ENCODE measurements at regions not wholly inside any gene's neighbourhood (a gene's known extent, or its start where the extent isn't known, plus 50 kb on each side); places are given as distances from the start of the nearest gene placed in this dataset.
"Not testable (repeated sequence)": the region's sequence is repeated elsewhere in the genome, so short reads cannot be mapped to it uniquely, and the experiment has no call there.

DNA sequence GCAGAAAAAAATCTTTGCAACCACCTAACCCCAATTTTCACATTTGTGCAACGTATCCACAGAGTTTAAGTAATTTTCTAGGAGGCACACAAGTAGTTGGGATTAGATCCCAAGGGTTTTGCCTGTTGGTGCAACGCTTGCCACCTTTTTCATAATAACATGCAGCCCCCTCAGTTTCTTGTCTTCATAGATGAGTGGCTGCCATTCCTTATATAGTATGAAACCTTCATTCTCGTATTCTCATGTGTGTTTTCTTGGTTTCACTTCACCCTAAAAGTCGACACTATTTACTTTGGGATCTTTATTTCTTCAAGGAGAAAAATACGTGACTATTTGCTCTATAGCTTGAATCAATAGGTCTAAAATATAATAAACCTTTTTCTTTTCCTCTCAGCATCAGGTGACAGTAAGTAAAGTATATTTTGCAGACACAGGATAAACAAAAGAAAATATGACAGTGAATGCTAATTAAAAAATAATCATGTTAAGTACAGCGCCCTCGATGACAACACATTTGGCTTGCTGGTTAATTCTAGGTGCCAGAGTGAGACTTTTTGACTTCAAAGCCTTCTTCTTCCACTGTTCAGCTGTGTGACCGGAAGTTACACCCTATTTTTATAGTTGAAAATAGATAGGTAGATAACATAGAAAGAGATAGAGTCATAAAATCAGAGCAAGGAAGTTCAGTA, 342.8 kb upstream of the CCNG1 start:
- Mint-ChIP-seq H3K4me3 (no peak overlapping the region), H3K27me3 (no peaks in the 10 kb centered on the region), H3K9me3 (peaks cover 0 to 5% of the 10 kb centered on the region in 2 donors), H3K27ac (no peak overlapping the region), H3K4me1 (no peaks in the 10 kb centered on the region)
- no peak for DNase-seq
- no peak for ATAC-seq

DNA sequence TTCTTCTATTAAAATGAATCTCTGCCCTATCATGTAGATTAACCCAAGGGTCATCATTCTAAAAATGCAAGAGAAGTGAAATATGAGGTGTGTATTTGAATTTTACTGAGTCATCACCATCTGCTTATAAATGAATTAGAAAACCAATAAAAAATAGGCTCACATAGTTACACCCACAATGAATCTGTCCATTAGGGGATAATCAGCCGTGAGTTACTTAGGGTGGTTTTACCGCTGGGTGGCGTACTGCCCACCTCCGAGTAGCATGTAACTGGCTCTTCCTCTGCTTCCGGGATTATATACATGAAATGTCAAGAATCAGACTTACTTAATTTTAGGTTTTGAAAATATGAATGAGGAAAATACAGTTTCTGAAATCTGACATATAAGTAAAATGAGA, 332.9 kb upstream of the CCNG1 start:
- no peak overlapping the region for H3K27ac Mint-ChIP-seq
- ATAC-seq = no peak
- no peak overlapping the region for H3K4me3 Mint-ChIP-seq
- H3K27me3 Mint-ChIP-seq = no peaks in the 10 kb centered on the region
- no peak for DNase-seq
- H3K4me1 Mint-ChIP-seq = no peaks in the 10 kb centered on the region
- peaks cover 13% of the 10 kb centered on the region in 2 donors for H3K9me3 Mint-ChIP-seq

DNA sequence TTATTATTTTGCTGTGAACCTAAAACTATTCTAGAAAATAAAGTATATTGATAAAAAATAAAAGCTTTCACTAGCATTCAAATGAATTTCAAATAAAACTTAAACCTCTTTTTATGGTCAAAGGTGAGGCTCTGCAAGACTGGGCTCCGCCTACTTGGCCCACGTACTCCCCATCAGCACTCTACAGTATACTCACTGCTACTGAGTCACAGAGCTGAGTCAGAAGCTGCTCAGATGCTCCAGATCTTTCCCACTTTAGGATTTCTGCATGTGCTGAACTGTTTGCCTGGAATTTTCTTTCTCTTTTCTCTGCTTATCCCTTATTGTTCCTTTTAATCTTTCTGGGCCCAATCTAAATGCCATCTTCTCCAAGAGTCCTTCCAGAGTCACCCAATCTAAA, 331.9 kb upstream of the CCNG1 start:
- H3K27ac Mint-ChIP-seq = no peak overlapping the region
- H3K4me3 Mint-ChIP-seq = no peak overlapping the region
- H3K27me3 Mint-ChIP-seq = no peaks in the 10 kb centered on the region
- peaks cover 11 to 13% of the 10 kb centered on the region in 2 donors for H3K9me3 Mint-ChIP-seq
- H3K4me1 Mint-ChIP-seq = no peaks in the 10 kb centered on the region
- ATAC-seq = no peak
- no peak for DNase-seq

DNA sequence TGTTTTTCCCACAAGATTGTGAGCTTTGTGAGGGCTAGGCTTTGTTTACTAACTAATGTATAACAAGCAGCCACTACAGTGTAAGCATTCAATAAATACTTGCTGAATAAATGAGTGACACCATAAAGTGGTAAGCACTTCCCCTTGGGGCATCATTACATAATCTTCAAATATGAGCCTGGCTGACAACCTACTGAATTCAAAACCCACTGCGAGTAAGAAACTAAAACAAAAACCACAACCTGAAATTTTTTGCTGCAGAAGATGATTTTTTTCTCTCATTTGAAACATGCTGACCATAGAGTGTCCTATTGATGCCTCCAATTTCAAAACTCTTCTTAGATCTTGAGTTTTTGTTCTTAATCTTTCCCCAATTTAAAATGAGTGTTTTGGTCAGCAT, 331.3 kb upstream of the CCNG1 start:
- DNase-seq (no peak), ATAC-seq (no peak)
- Mint-ChIP-seq H3K27me3 (no peaks in the 10 kb centered on the region), H3K27ac (no peak overlapping the region), H3K4me1 (no peaks in the 10 kb centered on the region), H3K9me3 (peaks cover 7 to 9% of the 10 kb centered on the region in 2 donors), H3K4me3 (no peak overlapping the region)

DNA sequence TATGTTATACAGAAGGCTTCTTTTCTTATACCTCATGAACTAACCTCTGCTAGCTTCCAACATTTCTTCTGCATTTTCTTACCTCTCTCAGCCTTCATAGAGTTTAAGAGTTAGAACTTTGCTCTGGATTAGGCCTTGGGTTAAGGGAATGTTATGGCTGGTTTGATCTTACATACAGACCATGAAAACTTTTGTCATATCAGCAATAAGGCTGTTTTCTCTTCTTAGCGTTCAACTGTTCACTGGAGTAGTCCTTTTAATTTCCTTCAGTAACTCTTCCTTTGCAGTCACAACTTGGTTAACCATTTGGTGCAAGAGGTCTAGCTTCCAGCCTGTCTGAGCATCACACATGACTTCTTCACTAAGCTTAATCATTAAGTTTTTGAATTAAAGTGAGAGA, 329.0 kb upstream of the CCNG1 start:
- H3K9me3 Mint-ChIP-seq = peaks cover 9 to 14% of the 10 kb centered on the region in 2 donors
- H3K27ac Mint-ChIP-seq = no peak overlapping the region
- DNase-seq (no peak), ATAC-seq (no peak)
- H3K4me1 Mint-ChIP-seq = no peaks in the 10 kb centered on the region
- no peaks in the 10 kb centered on the region for H3K27me3 Mint-ChIP-seq
- H3K4me3 Mint-ChIP-seq = no peak overlapping the region

DNA sequence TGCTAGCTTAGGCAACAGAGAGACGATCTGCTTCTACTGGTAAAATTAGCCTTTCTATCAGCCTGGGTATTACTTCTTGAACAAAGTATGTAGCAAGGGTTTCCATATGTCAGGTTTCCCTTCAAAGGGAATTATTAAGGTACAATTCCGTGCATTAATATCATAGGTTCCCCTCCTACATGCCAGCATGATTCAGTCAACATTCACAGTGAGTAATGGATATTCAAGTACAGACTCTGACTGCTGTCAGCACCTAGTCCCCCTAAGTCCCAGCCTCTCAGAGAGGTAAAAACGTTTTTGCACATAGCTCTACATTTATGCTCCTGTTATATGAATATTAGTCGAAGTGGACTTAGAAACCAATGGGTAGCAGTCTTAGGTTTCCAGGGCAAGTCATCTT, 322.4 kb upstream of the CCNG1 start:
- H3K9me3 Mint-ChIP-seq = peaks cover 13 to 18% of the 10 kb centered on the region in 2 donors
- H3K27ac Mint-ChIP-seq = no peak overlapping the region
- H3K27me3 Mint-ChIP-seq = no peaks in the 10 kb centered on the region
- ATAC-seq (no peak), DNase-seq (no peak)
- H3K4me1 Mint-ChIP-seq = no peaks in the 10 kb centered on the region
- no peak overlapping the region for H3K4me3 Mint-ChIP-seq

DNA sequence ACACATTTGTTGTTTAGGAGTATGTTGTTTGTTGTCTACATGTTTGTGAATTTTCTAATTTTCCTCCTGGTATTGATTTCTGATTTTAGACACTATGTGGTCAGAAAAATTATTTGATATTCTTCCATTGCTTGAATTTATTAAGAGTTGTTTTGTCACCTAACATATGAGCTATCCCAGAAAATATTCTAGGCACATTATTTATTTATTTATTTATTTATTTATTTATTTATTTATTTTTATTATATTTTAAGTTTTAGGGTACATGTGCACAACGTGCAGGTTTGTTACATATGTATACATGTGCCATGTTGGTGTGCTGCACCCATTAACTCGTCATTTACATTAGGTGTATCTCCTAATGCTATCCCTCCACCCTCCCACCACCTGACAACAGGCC, 320.8 kb upstream of the CCNG1 start:
- H3K4me3 Mint-ChIP-seq, DNase-seq, ATAC-seq, H3K27me3 Mint-ChIP-seq, H3K4me1 Mint-ChIP-seq, H3K27ac Mint-ChIP-seq: not testable (repeated sequence)
- peaks cover 18 to 33% of the 10 kb centered on the region in 2 donors for H3K9me3 Mint-ChIP-seq

DNA sequence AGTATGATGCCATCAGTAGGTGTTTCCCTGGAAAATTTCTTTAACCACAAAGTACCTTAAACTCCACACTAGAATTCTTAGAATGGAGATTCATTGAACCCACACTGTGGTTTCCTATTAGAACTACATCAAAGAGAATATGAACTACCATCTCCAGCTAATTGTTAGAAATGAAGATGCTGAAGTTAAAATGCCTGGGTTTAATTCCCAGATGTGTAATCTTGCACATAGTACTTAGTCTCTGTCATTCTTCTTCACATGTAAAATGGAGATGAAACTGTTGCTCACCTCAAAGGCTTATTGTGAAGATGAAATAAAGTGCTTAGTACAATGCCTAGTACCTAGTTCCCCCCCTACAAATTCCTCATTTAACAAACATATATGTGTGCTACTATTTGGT, 303.3 kb upstream of the CCNG1 start:
- H3K4me1 Mint-ChIP-seq = no peaks in the 10 kb centered on the region
- ATAC-seq = no peak
- H3K9me3 Mint-ChIP-seq = no peaks in the 10 kb centered on the region
- H3K27ac Mint-ChIP-seq = no peak overlapping the region
- H3K4me3 Mint-ChIP-seq = no peak overlapping the region
- H3K27me3 Mint-ChIP-seq = no peaks in the 10 kb centered on the region
- no peak for DNase-seq

DNA sequence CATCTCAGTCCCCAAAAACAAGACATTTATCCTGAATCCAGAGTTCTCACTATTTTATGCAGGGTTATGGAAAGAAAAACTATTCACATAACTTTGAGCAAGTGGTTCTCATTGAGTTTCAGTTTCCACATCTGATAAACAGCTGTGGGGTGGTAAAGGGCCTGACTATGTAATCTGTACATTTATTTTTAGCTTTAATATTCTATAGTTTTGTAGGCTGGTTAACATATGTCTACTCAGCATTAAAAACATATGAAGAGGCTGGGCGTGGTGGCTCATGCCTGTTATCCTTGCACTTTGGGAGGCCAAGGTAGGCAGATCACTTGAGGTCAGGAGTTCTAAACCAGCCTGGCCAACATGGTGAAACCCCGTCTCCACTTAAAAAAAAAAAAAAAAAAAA, 301.5 kb upstream of the CCNG1 start:
- H3K9me3 Mint-ChIP-seq = peaks cover 0 to under 1% of the 10 kb centered on the region in 2 donors
- H3K27me3 Mint-ChIP-seq = no peaks in the 10 kb centered on the region
- H3K27ac Mint-ChIP-seq = no peak overlapping the region
- no peak overlapping the region for H3K4me3 Mint-ChIP-seq
- H3K4me1 Mint-ChIP-seq = no peaks in the 10 kb centered on the region
- DNase-seq = no peak
- no peak for ATAC-seq

DNA sequence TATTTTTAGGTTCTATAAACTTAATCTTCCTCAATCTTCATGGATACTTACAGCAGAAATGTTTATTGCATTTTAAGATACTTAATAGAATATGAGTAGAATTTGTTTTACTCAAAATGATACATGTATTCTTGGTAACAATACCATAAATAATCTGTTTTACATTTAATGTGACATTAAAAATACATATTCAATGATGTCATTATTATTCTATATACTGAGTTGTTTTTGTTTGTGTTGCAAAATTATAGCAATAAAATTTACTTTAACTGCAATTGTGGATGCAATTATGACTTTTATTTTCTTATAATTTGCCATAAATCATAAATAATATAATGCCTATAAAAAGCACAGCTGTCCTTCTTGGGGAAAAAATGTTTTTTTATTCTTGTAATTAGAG, 275.9 kb upstream of the CCNG1 start:
- DNase-seq (no peak), ATAC-seq (no peak)
- Mint-ChIP-seq H3K4me3 (no peak overlapping the region), H3K27me3 (no peaks in the 10 kb centered on the region), H3K9me3 (peaks cover 10 to 11% of the 10 kb centered on the region in 2 donors), H3K27ac (no peak overlapping the region), H3K4me1 (no peaks in the 10 kb centered on the region)

DNA sequence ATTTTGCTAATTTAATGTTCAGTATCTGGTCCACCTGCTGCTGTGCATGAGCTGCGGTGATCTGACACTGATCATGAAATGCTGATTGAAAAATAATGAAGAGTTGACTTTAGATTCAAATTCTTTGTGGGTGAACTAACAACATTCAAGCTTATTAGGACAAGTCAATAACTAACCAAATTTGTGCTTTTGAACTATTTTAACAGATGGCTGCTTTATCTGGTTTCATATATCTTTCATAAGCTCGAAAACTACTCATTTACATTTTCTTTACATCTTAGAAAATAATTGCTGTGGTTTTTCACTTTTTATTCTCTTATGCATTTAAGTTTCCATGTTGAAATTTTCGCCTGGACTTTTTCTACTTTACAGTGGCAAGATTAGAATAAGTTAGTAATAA, 274.8 kb upstream of the CCNG1 start:
- DNase-seq = no peak
- Mint-ChIP-seq H3K27ac (no peak overlapping the region), H3K4me3 (no peak overlapping the region), H3K4me1 (no peaks in the 10 kb centered on the region), H3K27me3 (no peaks in the 10 kb centered on the region), H3K9me3 (peaks cover 6 to 9% of the 10 kb centered on the region in 2 donors)
- no peak for ATAC-seq

DNA sequence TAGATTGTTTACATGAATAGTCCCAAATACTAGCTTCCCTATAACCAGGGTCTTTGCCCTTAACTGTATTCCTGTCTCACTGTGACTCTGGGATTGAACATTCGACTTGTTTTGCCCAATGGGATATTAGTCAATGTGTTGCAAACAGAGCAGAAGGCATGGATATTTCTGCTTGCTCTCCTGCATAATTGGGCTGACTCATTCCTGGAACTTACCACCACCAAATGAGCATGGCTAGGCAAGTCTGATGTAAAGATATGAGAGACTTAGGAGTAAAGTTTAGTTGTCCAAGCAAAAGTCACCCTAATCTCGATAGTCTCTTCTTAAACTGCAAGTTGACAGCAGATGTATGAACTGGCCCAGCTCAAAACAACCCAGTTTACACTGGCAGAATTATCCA, 273.5 kb upstream of the CCNG1 start:
- no peaks in the 10 kb centered on the region for H3K27me3 Mint-ChIP-seq
- ATAC-seq = no peak

DNA sequence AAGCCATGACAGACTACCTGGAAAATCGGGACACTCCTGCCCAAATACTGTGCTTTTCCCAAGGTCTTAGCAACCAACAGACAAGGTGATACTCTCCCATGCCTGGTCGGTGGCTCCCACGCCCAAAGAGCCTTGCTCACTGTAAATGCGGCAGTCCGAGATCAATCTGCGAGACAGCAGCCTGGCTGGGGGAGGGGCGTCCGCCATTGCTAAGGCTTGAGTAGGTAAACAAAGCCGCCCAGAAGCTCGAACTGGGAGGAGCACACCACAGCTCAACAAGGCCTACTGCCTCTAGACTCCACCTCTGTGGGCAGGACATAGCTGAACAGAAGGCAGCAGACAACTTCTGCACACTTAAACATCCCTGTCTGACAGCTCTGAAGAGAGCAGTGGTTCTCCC, 272.1 kb upstream of the CCNG1 start:
- no peak overlapping the region for H3K4me3 Mint-ChIP-seq
- ATAC-seq (no peak), DNase-seq (no peak)
- H3K27me3 Mint-ChIP-seq = no peaks in the 10 kb centered on the region
- H3K4me1 Mint-ChIP-seq = no peaks in the 10 kb centered on the region
- H3K27ac Mint-ChIP-seq = no peak overlapping the region
- peaks cover 27% of the 10 kb centered on the region in 2 donors for H3K9me3 Mint-ChIP-seq

More for the DNA sequence above, 273.5 kb upstream of the CCNG1 start:
- Mint-ChIP-seq H3K27ac (no peak overlapping the region), H3K4me3 (no peak overlapping the region), H3K9me3 (peaks cover 17 to 18% of the 10 kb centered on the region in 2 donors), H3K4me1 (no peaks in the 10 kb centered on the region)
- DNase-seq = no peak

DNA sequence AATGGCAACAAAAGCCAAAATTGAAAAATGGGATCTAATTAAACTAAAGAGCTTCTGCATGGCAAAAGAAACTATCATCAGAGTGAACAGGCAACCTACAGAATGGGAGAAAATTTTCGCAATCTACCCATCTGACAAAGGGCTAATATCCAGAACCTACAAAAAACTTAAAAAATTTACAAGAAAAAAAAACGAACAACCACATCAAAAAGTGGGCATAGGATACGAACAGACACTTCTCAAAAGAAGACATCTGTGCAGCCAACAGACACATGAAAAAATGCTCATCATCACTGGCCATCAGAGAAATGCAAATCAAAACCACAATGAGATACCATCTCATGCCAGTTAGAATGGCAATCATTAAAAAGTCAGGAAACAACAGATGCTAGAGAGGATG, 267.2 kb upstream of the CCNG1 start:
- not testable (repeated sequence) for H3K27ac Mint-ChIP-seq, DNase-seq, ATAC-seq, H3K4me1 Mint-ChIP-seq, H3K27me3 Mint-ChIP-seq, H3K4me3 Mint-ChIP-seq
- H3K9me3 Mint-ChIP-seq = peaks cover 32 to 37% of the 10 kb centered on the region in 2 donors

DNA sequence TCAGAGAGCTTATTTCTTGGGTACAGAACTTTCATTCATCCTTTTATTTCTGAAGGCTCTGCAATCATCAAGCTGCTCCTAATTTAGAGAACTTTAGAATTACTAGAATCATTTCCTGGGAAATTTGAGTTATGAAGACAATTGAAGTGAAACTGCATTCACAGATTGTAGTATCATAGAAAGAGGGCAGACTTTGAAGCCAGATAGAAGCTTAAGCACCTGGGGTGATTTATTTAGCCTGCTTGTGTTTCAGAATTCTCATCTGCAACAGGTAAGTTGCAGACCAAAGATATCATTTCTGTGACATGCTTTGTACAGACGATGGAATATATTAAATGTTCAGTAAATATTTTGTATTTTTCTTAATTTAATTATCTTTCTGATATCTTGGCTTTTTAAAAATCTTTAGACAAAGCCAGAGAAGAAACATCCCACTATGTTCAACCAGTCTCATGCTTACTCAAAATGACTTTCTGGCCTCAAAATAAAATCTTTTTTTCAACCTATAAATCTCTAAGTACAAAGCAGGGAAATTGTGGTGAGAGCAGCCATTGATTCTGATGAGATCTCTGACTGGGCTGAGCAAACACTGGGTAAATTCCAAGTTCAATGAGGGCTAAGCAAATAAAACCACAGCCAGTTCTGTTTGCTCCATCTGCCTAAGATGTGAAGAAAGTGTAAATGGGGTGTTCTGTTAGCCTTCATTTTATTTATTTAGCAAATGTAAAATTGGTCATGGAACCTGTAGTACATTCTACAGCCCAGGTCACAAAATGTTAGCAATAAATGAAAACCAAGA, 264.7 kb upstream of the CCNG1 start:
- Mint-ChIP-seq H3K9me3 (peaks cover 23 to 30% of the 10 kb centered on the region in 2 donors), H3K4me3 (no peak overlapping the region), H3K27me3 (no peaks in the 10 kb centered on the region), H3K4me1 (no peaks in the 10 kb centered on the region), H3K27ac (no peak overlapping the region)
- no peak for ATAC-seq
- no peak for DNase-seq

DNA sequence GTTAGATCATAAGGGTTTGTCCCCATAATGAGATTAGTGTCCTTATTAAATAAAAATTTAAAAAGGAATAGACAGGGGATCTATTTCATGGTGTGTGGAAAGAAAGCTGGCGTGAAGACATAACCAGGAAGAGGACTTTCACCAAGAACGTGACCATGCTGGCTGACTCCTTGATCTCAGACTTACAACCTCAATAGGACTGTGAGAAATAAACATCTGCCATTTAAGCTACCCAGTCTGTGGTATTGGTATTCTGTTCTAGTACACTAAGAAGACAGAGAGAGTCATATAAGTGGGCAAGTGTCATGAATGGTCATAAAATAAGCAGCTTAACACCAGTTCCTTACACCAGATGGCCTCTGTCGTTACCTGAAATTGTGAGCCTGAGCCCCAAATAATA, 259.4 kb upstream of the CCNG1 start:
- ATAC-seq = no peak
- DNase-seq = no peak
- Mint-ChIP-seq H3K27me3 (no peaks in the 10 kb centered on the region), H3K9me3 (peaks cover 5 to 17% of the 10 kb centered on the region in 2 donors), H3K4me1 (no peaks in the 10 kb centered on the region), H3K27ac (no peak overlapping the region), H3K4me3 (no peak overlapping the region)

Data from stimulated activated naive CD8-positive, alpha-beta T cell treated with anti-CD3 and anti-CD28 coated beads, Interleukin-15, amount 100 ng/mL, for 72 hours (primary cell).